ENCODE measurements at regions not wholly inside any gene's neighbourhood (a gene's known extent, or its start where the extent isn't known, plus 50 kb on each side); places are given as distances from the start of the nearest gene placed in this dataset.

- no peak for DNase-seq
Observed at GRCh38 chr2:120986898-120987650, 251.4 kb downstream of the GLI2 start.

DNA sequence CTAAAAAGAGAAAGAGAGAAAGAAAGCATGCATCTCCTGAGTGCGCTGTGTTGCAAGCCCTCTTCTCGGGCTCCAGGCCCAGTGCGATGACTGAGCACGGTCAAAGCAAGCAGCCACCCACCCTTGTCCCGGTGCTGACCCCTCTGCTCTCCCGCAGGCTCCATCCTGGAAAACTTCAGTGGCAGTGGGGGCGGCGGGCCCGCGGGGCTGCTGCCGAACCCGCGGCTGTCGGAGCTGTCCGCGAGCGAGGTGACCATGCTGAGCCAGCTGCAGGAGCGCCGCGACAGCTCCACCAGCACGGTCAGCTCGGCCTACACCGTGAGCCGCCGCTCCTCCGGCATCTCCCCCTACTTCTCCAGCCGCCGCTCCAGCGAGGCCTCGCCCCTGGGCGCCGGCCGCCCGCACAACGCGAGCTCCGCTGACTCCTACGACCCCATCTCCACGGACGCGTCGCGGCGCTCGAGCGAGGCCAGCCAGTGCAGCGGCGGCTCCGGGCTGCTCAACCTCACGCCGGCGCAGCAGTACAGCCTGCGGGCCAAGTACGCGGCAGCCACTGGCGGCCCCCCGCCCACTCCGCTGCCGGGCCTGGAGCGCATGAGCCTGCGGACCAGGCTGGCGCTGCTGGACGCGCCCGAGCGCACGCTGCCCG is 252.5 kb downstream of the GLI2 start:
- no peak for DNase-seq

DNA sequence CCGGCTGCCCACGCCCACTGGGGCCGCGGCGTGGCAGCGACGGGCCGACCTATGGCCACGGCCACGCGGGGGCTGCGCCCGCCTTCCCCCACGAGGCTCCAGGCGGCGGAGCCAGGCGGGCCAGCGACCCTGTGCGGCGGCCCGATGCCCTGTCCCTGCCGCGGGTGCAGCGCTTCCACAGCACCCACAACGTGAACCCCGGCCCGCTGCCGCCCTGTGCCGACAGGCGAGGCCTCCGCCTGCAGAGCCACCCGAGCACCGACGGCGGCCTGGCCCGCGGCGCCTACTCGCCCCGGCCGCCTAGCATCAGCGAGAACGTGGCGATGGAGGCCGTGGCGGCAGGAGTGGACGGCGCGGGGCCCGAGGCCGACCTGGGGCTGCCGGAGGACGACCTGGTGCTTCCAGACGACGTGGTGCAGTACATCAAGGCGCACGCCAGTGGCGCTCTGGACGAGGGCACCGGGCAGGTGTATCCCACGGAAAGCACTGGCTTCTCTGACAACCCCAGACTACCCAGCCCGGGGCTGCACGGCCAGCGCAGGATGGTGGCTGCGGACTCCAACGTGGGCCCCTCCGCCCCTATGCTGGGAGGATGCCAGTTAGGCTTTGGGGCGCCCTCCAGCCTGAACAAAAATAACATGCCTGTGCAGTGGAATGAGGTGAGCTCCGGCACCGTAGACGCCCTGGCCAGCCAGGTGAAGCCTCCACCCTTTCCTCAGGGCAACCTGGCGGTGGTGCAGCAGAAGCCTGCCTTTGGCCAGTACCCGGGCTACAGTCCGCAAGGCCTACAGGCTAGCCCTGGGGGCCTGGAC is 253.2 kb downstream of the GLI2 start:
- no peak for DNase-seq

- no peak for DNase-seq
Observed at GRCh38 chr2:120989512-120990441, 254.1 kb downstream of the GLI2 start.

- DNase-seq, result no peak
Observed at GRCh38 chr2:120990451-120990871, 254.8 kb downstream of the GLI2 start.

- no peak for DNase-seq
Observed at GRCh38 chr2:120991441-120991840, 255.8 kb downstream of the GLI2 start.

GRCh38 chr2:120992791-120993555 is 257.3 kb downstream of the GLI2 start:
- no peak for DNase-seq

GRCh38 chr2:120993661-120994060 is 258.0 kb downstream of the GLI2 start:
- no peak for DNase-seq

DNA sequence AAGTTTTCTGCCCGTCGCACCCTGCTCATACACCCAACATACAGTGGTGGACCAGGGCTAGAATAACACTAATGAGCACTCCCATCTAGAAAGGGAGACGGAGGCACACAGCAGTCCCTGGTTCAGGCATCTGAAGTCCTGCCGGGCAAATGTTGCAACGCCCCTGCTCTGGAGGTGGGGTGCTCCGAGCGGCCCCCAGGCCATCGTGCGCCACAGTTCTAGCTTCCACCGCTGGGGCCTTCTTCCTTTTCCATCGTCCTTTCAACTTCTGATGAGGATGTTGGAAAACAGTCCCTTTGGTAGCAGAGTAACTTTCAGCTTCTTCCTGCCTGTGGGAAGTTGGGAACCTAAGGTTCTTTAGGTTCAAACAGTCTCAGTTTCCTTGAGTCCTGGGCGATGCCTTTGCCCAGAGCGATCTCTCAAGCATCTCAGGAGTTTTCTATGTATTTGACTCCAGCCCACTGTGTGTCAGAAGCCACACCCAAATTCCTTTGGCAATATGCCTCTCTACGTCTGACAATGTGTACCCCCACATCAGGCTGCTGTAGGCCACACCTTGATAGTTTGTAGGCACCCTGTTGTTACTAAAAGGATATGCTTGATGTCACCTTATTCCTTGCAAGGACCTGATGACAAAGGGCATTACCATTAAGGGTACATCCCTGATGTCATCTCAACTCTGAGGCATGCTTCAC is 258.8 kb downstream of the GLI2 start:
- no peak for DNase-seq

DNA sequence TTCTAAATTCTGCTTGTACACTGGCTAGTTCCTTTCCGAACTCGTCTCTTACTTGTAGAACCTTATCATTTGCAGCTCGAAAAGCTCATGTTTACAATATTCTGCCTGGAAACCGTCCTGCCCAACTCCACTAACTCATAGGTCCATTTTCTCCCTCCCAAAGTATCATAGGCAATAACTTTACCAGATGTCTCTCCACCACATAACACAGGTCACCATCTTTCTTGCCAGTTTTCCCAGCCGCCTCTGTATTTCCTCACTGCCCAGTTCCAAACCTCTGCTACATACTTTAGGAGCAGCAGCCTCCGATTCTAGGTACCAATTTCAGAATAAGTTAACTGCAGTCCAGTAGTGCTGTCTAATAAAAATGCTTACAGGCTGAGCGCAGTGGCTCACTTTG is 259.5 kb downstream of the GLI2 start:
- DNase-seq, result no peak

DNA sequence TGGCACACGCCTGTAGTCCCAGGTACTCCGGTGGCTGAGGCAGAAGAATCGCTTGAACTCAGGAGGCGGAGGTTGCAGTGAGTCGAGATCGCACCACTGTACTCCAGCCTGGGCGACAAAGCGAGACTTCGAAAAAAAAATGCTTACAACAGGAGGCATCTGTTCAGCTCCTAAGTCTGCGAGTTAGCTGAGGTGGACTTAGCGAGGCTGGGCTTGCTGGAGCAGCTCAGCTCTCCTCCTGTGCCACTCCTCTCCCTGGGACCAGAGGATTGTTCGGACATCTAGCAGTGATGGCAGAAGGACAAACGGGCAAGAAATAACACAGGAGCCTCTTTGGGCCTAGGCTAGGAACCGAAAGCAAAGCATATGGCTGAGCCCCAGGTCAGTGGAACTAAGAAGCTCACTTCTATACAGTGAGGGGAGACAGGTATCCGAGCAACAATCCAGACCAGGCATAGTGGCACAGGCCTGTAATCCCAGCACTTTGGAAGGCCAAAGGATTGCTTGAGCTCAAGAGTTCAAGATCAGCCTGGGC is 260.1 kb downstream of the GLI2 start:
- DNase-seq, result no peak

GRCh38 chr2:120999377-121000097 is 263.9 kb downstream of the GLI2 start:
- DNase-seq, result no peak

- no peak for DNase-seq
Observed at GRCh38 chr2:121000804-121001203, 265.1 kb downstream of the GLI2 start.

DNA sequence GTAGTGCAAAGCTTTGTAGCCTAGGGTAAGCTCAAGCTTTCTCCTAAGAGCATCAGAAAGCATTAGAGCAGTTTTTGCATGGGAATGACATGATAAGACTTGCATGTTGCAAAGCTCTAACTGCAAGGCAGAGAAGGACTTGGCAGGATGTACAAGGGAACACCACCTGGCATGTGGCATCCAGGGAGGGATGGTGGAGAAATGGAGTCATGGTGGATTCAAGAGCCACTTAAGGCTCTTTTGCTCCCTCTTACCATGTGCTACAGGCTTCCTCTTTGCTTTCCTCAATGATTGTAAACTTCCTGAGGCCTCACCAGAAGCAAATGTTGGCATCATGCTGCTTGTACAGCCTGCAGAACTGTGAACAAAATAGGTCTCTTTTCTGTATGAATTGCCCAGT is 266.0 kb downstream of the GLI2 start:
- DNase-seq, result no peak

DNA sequence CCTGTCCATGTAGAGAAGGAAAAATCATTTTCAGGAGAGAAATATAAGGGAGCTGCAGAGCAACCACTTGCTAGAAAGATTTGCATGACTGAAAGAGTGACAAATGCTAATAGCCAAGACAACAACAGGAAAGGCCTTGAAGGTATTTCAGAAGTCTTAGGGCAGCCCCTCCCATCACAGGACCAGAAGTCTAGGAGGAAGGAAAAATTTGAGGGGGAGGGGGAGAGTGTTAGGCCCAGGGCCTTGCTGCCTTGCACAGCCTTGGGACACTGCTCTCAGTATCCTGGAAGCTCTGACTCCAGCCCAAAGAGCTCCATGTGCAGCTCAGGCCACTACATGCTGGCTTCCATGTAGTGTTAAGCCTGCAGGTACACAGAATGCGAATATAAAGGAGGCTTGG is 266.9 kb downstream of the GLI2 start:
- no peak for DNase-seq

DNA sequence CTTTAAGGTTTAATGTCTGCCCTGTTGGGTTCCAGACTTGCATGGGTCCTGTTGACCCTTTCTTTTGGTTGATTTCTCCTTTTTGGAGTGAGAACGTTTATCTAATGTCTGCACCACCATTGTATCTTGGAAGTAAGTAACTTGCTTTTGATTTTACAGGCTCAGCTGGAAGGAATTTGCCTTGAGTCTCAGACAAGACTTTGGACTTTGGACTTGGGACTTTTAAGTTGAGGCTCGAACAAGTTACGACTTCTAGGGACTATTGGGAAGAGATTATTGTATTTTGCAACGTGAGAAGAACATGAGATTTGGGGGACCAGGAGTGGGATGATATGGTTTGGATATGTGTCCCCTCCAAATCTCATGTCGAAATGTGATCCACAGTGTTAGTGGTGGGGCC is 267.7 kb downstream of the GLI2 start:
- DNase-seq, result no peak

DNA sequence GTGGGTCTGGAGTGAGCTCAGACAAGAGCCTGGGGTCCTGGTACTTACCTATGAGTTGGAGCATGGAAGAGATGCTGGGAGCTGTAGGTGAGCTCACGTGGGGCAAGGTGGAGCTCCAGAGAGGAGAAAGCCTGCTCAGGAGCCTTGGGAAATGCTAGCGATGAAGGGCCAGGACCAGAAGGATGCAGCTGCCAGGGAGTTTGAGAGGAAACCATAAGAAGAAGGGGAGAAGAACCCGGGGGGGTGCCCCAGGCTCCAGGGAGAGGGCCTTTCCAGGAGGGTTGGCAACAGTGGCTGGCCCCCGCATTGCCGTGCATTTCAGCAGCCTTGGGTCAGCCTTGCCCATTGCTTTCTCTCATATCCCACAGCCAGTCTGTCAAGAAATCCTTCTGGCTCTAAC is 268.7 kb downstream of the GLI2 start:
- no peak for DNase-seq

DNA sequence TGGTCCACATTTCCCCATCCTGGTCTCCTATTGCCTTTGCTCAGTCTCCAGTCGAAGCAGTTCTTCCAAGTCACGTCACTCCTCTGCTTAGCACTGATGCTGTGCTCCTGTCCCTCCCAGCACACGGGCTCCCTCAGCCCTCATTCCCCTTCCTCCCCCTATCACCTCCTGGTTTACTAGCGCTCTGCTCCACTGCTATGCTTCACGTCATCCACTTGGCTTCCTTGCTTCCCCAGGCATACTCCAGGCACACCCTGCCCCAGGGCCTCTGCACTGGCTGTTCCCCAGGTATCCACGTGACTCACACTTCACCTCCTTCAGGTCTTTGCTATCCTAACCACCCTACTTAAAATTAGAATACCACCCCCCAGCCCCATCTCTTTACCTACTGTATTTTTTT is 269.3 kb downstream of the GLI2 start:
- no peak for DNase-seq

DNA sequence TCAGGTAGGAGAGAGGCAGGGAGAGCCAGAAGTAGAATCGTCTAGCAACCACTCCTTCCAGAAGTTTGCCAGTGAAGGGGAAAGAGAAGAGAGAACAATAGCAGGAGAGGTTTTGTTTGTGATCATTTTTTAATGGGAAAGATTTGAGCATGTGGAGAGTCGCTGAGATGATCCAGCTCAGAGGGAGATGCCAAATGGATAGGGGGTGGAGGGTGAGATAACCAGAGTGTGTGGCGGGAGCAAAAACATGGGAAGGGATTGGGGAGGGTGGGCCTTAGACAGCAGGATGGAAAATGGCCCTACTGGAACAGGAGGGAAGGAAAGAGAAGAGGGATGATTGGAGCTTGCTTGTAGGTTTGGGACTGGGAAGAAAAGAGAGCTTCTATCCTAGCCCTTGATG is 269.8 kb downstream of the GLI2 start:
- no peak for DNase-seq
